ENCODE measurements at regions not wholly inside any gene's neighbourhood (a gene's known extent, or its start where the extent isn't known, plus 50 kb on each side); places are given as distances from the start of the nearest gene placed in this dataset.

DNA sequence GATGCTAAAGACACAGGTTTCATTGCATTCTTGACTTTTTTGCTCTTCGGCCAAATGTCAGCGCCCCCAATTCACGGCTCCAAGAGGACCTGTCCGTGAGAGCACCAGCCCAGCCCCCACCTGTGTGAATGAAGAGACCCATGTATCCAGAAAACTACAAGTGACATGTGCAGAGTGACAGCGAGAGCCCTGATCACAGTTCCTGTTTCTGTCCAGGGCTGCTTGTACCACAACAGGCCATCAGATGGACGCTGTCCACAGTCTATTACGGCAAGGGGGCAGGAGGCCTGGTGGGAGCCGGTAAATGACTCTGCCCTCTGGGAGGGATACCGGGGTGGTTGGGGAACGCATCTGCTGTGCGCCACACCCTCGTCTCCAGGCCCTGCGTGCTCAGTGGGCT is 520.9 kb upstream of the ID2 start:
- Histone ChIP-seq H3K36me3 (no peaks in the 10 kb centered on the region), H3K27ac (no peak overlapping the region), H3K4me1 (no peaks in the 10 kb centered on the region), H3K9me3 (no peaks in the 10 kb centered on the region), H3K27me3 (no peaks in the 10 kb centered on the region), H3K4me3 (no peak overlapping the region)
- intact Hi-C loops (cut with DNase I), result no loop called here
- no peak for DNase-seq
- TF ChIP-seq, protein P1, sequence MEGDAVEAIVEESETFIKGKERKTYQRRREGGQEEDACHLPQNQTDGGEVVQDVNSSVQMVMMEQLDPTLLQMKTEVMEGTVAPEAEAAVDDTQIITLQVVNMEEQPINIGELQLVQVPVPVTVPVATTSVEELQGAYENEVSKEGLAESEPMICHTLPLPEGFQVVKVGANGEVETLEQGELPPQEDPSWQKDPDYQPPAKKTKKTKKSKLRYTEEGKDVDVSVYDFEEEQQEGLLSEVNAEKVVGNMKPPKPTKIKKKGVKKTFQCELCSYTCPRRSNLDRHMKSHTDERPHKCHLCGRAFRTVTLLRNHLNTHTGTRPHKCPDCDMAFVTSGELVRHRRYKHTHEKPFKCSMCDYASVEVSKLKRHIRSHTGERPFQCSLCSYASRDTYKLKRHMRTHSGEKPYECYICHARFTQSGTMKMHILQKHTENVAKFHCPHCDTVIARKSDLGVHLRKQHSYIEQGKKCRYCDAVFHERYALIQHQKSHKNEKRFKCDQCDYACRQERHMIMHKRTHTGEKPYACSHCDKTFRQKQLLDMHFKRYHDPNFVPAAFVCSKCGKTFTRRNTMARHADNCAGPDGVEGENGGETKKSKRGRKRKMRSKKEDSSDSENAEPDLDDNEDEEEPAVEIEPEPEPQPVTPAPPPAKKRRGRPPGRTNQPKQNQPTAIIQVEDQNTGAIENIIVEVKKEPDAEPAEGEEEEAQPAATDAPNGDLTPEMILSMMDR (IDR thresholded peaks at IDR 0.05), result no peak
- WGBS, 2 donors, result 92 to 97% methylated on average over 13 of the region's 13 CpGs
- FAIRE-seq, result no peak
- ATAC-seq, result no peak

DNA sequence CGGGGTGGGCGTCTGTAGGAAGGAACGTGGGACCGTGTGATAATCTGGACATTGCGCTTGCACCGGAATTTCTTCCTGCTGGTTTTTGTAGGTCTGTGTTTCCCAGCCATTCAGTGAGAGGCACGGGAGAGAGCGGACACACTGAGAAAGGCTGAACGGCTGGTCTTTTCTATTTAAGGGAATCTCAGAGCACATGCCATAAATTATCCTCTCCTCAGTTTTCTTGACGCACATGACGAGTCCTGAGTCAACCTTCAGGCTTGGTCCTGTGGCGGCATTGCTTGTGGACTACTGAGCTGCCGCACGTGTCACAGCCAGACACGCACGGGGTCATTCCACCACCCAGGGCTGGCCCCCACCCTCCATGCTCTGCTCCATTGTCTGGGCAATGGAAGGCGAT is 519.3 kb upstream of the ID2 start:
- Histone ChIP-seq H3K27me3 (no peaks in the 10 kb centered on the region), H3K9me3 (no peaks in the 10 kb centered on the region), H3K4me1 (no peaks in the 10 kb centered on the region), H3K36me3 (no peaks in the 10 kb centered on the region), H3K4me3 (no peak overlapping the region), H3K27ac (no peak overlapping the region)
- no peak for ATAC-seq
- TF ChIP-seq, protein P1 (IDR thresholded peaks at IDR 0.05), result no peak
- WGBS, 2 donors, result 89 to 90% methylated on average over 17 of the region's 17 CpGs
- FAIRE-seq, result no peak
- DNase-seq, result no peak
- intact Hi-C loops (cut with DNase I), result no loop called here

DNA sequence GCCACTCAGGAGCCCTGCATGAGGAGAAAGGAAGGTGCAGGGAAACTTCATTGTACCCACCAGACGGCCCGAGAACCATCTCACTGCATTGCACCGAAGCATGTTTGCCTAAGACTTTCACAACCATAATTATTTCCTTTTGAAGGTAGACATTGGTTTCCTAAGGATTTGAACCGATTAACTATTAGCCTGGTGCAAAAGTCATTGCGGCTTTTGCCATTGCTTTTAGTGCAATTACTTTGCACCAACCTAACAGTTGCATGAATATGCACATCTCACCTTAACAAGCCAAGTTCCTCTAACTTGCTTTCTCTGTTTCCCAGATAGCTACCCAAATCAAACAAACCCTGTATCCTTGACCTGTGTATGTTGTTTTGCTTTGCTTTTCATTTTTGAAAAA is 516.3 kb upstream of the ID2 start:
- no peak for DNase-seq
- WGBS, 2 donors, result 70 to 71% methylated on average over 5 of the region's 5 CpGs
- Histone ChIP-seq H3K4me1 (no peaks in the 10 kb centered on the region), H3K4me3 (no peak overlapping the region), H3K9me3 (no peaks in the 10 kb centered on the region), H3K27me3 (no peaks in the 10 kb centered on the region), H3K36me3 (no peaks in the 10 kb centered on the region), H3K27ac (no peak overlapping the region)
- FAIRE-seq, result no peak
- TF ChIP-seq, protein P1 (IDR thresholded peaks at IDR 0.05), result no peak
- intact Hi-C loops (cut with DNase I), result no loop called here
- ATAC-seq, result no peak

DNA sequence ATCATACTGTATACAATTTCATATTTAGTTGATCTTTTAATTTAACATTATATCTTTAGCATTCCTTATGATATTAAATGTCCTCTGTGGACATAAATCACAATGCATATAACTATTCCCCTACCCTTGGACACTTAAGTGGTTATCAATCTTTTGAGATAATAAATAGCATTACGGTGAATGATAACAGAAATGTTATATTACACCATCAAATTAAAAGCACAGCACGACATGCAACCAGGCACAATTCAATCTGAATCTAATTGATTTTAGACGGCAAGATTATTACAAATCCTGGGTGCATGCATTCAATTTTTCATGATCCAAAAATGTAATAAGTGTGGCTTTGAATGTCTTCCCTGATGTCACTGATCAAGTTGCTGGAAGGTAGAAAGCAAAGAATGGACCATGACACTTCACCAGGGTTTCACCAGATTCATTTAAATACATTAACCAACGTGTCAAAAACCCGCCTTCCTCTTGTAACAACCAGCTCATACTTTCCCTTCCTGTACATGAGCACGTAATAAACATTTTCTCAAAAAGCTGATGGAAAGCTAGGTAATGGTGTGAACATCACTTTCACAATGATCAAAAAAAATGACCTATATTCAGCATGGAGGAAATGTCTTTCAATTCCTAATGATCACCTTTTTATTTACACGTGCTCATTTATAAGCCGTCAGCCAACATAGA is 513.7 kb upstream of the ID2 start:
- intact Hi-C loops (cut with DNase I), result no loop called here
- no peaks in the 10 kb centered on the region for H3K36me3 ChIP-seq
- 88 to 89% methylated on average over 8 of the region's 8 CpGs for WGBS, 2 donors
- no peaks in the 10 kb centered on the region for H3K9me3 ChIP-seq
- FAIRE-seq (no peak), ATAC-seq (no peak), DNase-seq (no peak)
- no peak overlapping the region for H3K27ac ChIP-seq
- H3K4me1 ChIP-seq, result no peaks in the 10 kb centered on the region
- no peaks in the 10 kb centered on the region for H3K27me3 ChIP-seq
- TF ChIP-seq, protein P1 (IDR thresholded peaks at IDR 0.05), result no peak
- H3K4me3 ChIP-seq, result no peak overlapping the region

DNA sequence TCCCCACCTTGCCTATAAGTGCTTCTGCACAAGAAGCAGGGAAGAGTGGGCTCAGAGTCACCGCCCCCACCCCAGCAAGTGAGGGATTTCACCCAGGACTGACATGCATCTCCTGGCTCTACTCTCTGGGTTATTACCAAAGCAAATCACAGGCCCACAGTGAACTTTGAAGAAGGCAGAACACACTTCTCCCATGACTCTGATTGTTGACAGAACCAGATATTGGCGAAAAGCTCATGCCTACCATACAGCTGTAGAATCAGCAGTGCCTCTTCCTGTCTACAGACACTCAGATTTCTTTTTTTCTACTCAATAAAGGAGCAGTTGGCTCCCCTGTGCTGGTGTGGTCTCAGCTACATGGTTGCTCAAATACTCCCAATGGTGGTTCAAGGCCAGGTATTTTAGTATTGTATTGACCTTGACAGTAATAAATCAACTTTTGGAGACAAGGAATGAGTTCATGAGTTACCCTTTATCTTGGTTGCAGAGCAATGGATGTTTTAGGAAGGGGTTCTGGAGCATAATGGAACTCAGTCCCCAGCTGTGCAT is 512.9 kb upstream of the ID2 start:
- FAIRE-seq (no peak), DNase-seq (no peak), ATAC-seq (no peak)
- Histone ChIP-seq H3K9me3 (no peaks in the 10 kb centered on the region), H3K27ac (no peak overlapping the region), H3K4me1 (no peaks in the 10 kb centered on the region), H3K36me3 (no peaks in the 10 kb centered on the region), H3K27me3 (no peaks in the 10 kb centered on the region), H3K4me3 (no peak overlapping the region)
- 85 to 94% methylated on average over 2 of the region's 2 CpGs for WGBS, 2 donors
- TF ChIP-seq, protein P1 (IDR thresholded peaks at IDR 0.05), result no peak
- intact Hi-C loops (cut with DNase I), result no loop called here
